ENCODE measurements at regions not wholly inside any gene's neighbourhood (a gene's known extent, or its start where the extent isn't known, plus 50 kb on each side); places are given as distances from the start of the nearest gene placed in this dataset.

GRCh38 chr4:63460075-63460474, 949.2 kb downstream of the TECRL start:
- DNase-seq, result no peak

- DNase-seq, result no peak
These were observed 949.9 kb downstream of the TECRL start for GRCh38 chr4:63459329-63459728.

- DNase-seq, result no peak
These were observed 951.2 kb downstream of the TECRL start for GRCh38 chr4:63458010-63458409.

GRCh38 chr4:63440236-63440635, 969.0 kb downstream of the TECRL start:
- no peak for DNase-seq

GRCh38 chr4:63430105-63430504, 979.1 kb downstream of the TECRL start:
- DNase-seq, result no peak

- no peak for DNase-seq
These were observed 1013.0 kb downstream of the TECRL start for GRCh38 chr4:63396269-63396668.

GRCh38 chr4:63393544-63393943, 1015.7 kb downstream of the TECRL start:
- no peak for DNase-seq

GRCh38 chr4:63379750-63380522, 1029.3 kb downstream of the TECRL start:
- DNase-seq, result no peak

- DNase-seq, result no peak
These were observed 1038.2 kb downstream of the TECRL start for GRCh38 chr4:63371001-63371400.

- DNase-seq, result no peak
These were observed 1047.6 kb downstream of the TECRL start for GRCh38 chr4:63361628-63362027.

GRCh38 chr4:63361066-63361465, 1048.2 kb downstream of the TECRL start:
- DNase-seq, result no peak

GRCh38 chr4:63349674-63350025, 1059.6 kb downstream of the TECRL start:
- DNase-seq, result no peak

GRCh38 chr4:63348735-63349673, 1060.2 kb downstream of the TECRL start:
- DNase-seq, result no peak

GRCh38 chr4:63325140-63325539, 1084.1 kb downstream of the TECRL start:
- no peak for DNase-seq

- no peak for DNase-seq
These were observed 1092.6 kb downstream of the TECRL start for GRCh38 chr4:63316633-63317032.

- no peak for DNase-seq
These were observed 1093.6 kb downstream of the TECRL start for GRCh38 chr4:63315651-63316050.

GRCh38 chr4:63308697-63309096, 1100.6 kb downstream of the TECRL start:
- DNase-seq, result no peak

- DNase-seq, result no peak
These were observed 1106.5 kb downstream of the TECRL start for GRCh38 chr4:63302792-63303191.

GRCh38 chr4:63302078-63302477, 1107.2 kb downstream of the TECRL start:
- DNase-seq, result no peak

GRCh38 chr4:63296773-63297172, 1112.5 kb downstream of the TECRL start:
- no peak for DNase-seq

- no peak for DNase-seq
These were observed 1133.8 kb downstream of the TECRL start for GRCh38 chr4:63275491-63275890.

GRCh38 chr4:63269156-63269555, 1140.1 kb downstream of the TECRL start:
- DNase-seq, result no peak

- no peak for DNase-seq
These were observed 1175.6 kb downstream of the TECRL start for GRCh38 chr4:63233671-63234070.

- no peak for DNase-seq
These were observed 1177.2 kb downstream of the TECRL start for GRCh38 chr4:63232058-63232457.
